K562 (cell line): ENCODE measurements at regions not wholly inside any gene's neighbourhood (a gene's known extent, or its start where the extent isn't known, plus 50 kb on each side); places are given as distances from the start of the nearest gene placed in this dataset.

ENCODE experiments used
- ATAC-seq: fragments of 200-7000 bp; cut with Tn5 transposase; 3 replicates; pipeline ENCODE4 v1.9.1; 2020; ENCODE audit warnings: moderate library complexity
- BruUV-seq: library from RNA; stranded (reverse); fragments of 400-500 nt; replicated peaks from 2 replicates; lab custom pipeline; 2021; lab: Mats Ljungman, UMichigan
- CTCF ChIA-PET: fragments of 300-600 bp; formaldehyde crosslinking; extraction: SDS; loops from one replicate; lab custom pipeline; 2021; ENCODE audit warnings: low intra/inter-chr PET ratio; lab: Yijun Ruan, JAX
- POLR2A ChIA-PET: fragments of 300-600, 350-650 bp; sonication (Branson Sonifier 250); formaldehyde crosslinking; extraction: SDS; loops from one replicate; lab custom pipeline; 2021; ENCODE audit warnings: antibody characterized with exemption, inconsistent platforms; lab: Yijun Ruan, JAX
- DNase-seq, 4 experiments: peaks; one replicate each; pipeline versions ENCODE4 v3.0.0 to v3.0.0-alpha.2; 2011 to 2018; ENCODE audit warnings: low spot score in 3 of 4, mixed read lengths in 3 of 4; ENCODE audit errors: extremely low read depth in 1 of 4
- FAIRE-seq: peaks from 2 replicates; lab custom pipeline; 2011; peaks lifted over from hg19 to GRCh38; lab: Jason Lieb, UNC
- H2AFZ ChIP-seq: 2 replicates; pipeline ENCODE4 v1.6.0; 2011; ENCODE audit warnings: low read depth, low read length, control low read depth, inconsistent platforms
- H3K27ac ChIP-seq: fragments of 200-600 bp; 3 replicates; pipeline ENCODE4 v1.8.0; 2011; ENCODE audit warnings: low read depth, mild to moderate bottlenecking, control low read depth, inconsistent platforms, low read length, moderate library complexity, mixed read lengths; ENCODE audit errors: extremely low read depth
- H3K27me3 ChIP-seq, 2 experiments: fragments of 300-600 bp in 1 of 2; 2 replicates in 1 of 2; 3 replicates in 1 of 2; pipeline versions ENCODE4 v1.6.0 to v1.8.0; 2011; ENCODE audit warnings: inconsistent platforms in 2 of 2, low read length in 2 of 2, mild to moderate bottlenecking in 1 of 2, mixed read lengths in 1 of 2, moderate library complexity in 1 of 2; ENCODE audit not compliant: control insufficient read depth in 2 of 2, insufficient read depth in 2 of 2
- H3K36me3 ChIP-seq: fragments of 300-600 bp; 3 replicates; pipeline ENCODE4 v1.8.0; 2011; ENCODE audit warnings: mild to moderate bottlenecking, low read length, inconsistent platforms; ENCODE audit not compliant: control insufficient read depth, insufficient read depth
- H3K4me1 ChIP-seq, 2 experiments: fragments of 200-600 bp in 1 of 2; replicated peaks in 1 of 2; 2 replicates in 1 of 2; 3 replicates in 1 of 2; pipeline versions ENCODE4 v1.5.1 to v1.8.0; 2011; ENCODE audit warnings: inconsistent platforms in 2 of 2, low read length in 2 of 2, mild to moderate bottlenecking in 1 of 2, mixed read lengths in 1 of 2, moderate library complexity in 1 of 2; ENCODE audit not compliant: control insufficient read depth in 2 of 2, insufficient read depth in 2 of 2
- H3K4me2 ChIP-seq: 2 replicates; pipeline ENCODE4 v1.6.1; 2011; ENCODE audit warnings: low read length, control low read depth, inconsistent platforms, mixed read lengths; ENCODE audit not compliant: insufficient read depth
- H3K4me3 ChIP-seq: fragments of 200-600 bp; sonication (generic), shearing (Covaris generic); 2 replicates; pipeline ENCODE4 v1.5.1; 2016; ENCODE audit warnings: control low read depth, inconsistent platforms
- H3K79me2 ChIP-seq: fragments of 200-600 bp; 3 replicates; pipeline ENCODE4 v1.8.0; 2011; ENCODE audit warnings: low read length, inconsistent platforms; ENCODE audit not compliant: control insufficient read depth, insufficient read depth
- H3K9ac ChIP-seq, 2 experiments: 2 replicates each; pipeline versions ENCODE4 v1.6.0 to v1.6.1; 2011; ENCODE audit warnings: low read depth in 2 of 2, low read length in 2 of 2, control low read depth in 1 of 2, inconsistent platforms in 1 of 2, mild to moderate bottlenecking in 1 of 2, mixed read lengths in 1 of 2; ENCODE audit not compliant: insufficient read depth in 1 of 2
- H3K9me1 ChIP-seq: one replicate; pipeline ENCODE4 v1.6.0; 2011; ENCODE audit warnings: inconsistent platforms, mild to moderate bottlenecking, low read length, moderate library complexity; ENCODE audit not compliant: control insufficient read depth, insufficient read depth
- H3K9me3 ChIP-seq: replicated peaks from 2 replicates; pipeline ENCODE4 v1.5.1; 2011; ENCODE audit warnings: low read depth, low read length, inconsistent platforms; ENCODE audit not compliant: control insufficient read depth, insufficient read depth
- H4K20me1 ChIP-seq: replicated peaks from 2 replicates; pipeline ENCODE4 v1.6.1; 2011; ENCODE audit warnings: low read length, inconsistent platforms, mixed read lengths; ENCODE audit not compliant: control insufficient read depth, insufficient read depth
- BHLHE40 ChIP-seq: IDR thresholded peaks from 2 replicates; pipeline ENCODE4 v1.6.1; 2011; ENCODE audit warnings: low read length, improper control_type of control experiment
- L3MBTL2 ChIP-seq: fragments of 450-650 bp; IDR thresholded peaks from 2 replicates; pipeline ENCODE4 v1.6.1; 2016; ENCODE audit warnings: mild to moderate bottlenecking, moderate library complexity
- MYC ChIP-seq, 2 experiments: fragments of 250-450 bp in 1 of 2; sonication (Bioruptor Pico) in 1 of 2; IDR thresholded peaks; 2 replicates each; pipeline versions ENCODE4 v1.5.1 to v1.6.1; 2012 to 2021; ENCODE audit warnings: low read depth in 2 of 2, borderline replicate concordance in 1 of 2, improper control_type of control experiment in 1 of 2, low read length in 1 of 2, mild to moderate bottlenecking in 1 of 2, moderate library complexity in 1 of 2
- NFXL1 ChIP-seq: fragments of 450-650 bp; formaldehyde crosslinking; IDR thresholded peaks from 2 replicates; pipeline ENCODE4 v1.4.0; 2021; ENCODE audit warnings: mild to moderate bottlenecking
- RAD21 ChIP-seq, 2 experiments: fragments of 250-450 bp in 1 of 2; fragments of 450-650 bp in 1 of 2; sonication (Bioruptor Pico) in 1 of 2; formaldehyde crosslinking in 1 of 2; IDR thresholded peaks in 1 of 2; conservative IDR thresholded peaks in 1 of 2; 2 replicates each; pipeline versions ENCODE4 v1.4.0 to v1.8.0; 2020 to 2022; ENCODE audit warnings: mild to moderate bottlenecking in 2 of 2, moderate library complexity in 1 of 2
- RAD51 ChIP-seq: fragments of 450-650 bp; IDR thresholded peaks from 2 replicates; pipeline ENCODE4 v1.7.1; 2016; ENCODE audit warnings: low read depth, mild to moderate bottlenecking, borderline replicate concordance
- SAP30 ChIP-seq: fragments of 200-600 bp; sonication (generic); IDR thresholded peaks from 2 replicates; pipeline ENCODE4 v1.6.1; 2012; ENCODE audit warnings: borderline replicate concordance, low read depth, mild to moderate bottlenecking, moderate library complexity, low read length, control low read depth, inconsistent platforms; ENCODE audit not compliant: insufficient read depth, poor library complexity, severe bottlenecking
- TEAD1 ChIP-seq, 2 experiments: fragments of 450-650 bp in 1 of 2; sonication (generic) in 1 of 2; formaldehyde crosslinking; IDR thresholded peaks; 2 replicates each; pipeline versions ENCODE4 v1.4.0 to v1.8.0; 2020 to 2022; ENCODE audit warnings: mild to moderate bottlenecking in 2 of 2, missing genetic modification reagents in 1 of 2
- WGBS: fragments of 100-300 bp; shearing (Covaris generic); methylation state at CpG from one replicate; pipeline ENCODE4 v1.1.6; 2016; ENCODE audit warnings: low coverage, mixed read lengths; ENCODE audit not compliant: insufficient coverage; ENCODE audit errors: missing lambda C conversion rate; 5-methylcytosine and 5-hydroxymethylcytosine counted together
- in situ Hi-C: fragments of 300-500 bp; cut with MboI; formaldehyde crosslinking; loops from 4 replicates; pipeline ENCODE4 v1.15.0; 2018; ENCODE audit warnings: inconsistent platforms, mixed read lengths
- intact Hi-C: fragments of 100-400 bp; cut with micrococcal nuclease; formaldehyde crosslinking; loops from 2 replicates; pipeline ENCODE4 v1.14.2; 2022
- TF ChIP-seq, protein P1 (sequence below): sonication (generic); formaldehyde crosslinking; IDR thresholded peaks from 2 replicates; pipeline ENCODE4 v1.5.0; 2020; ENCODE audit warnings: missing genetic modification reagents
- TF ChIP-seq, protein P2 (sequence below), 2 experiments: fragments of 450-650 bp; formaldehyde crosslinking in 1 of 2; IDR thresholded peaks; 2 replicates each; pipeline versions ENCODE4 v1.4.0 to v1.6.1; 2014 to 2020; ENCODE audit warnings: mild to moderate bottlenecking in 2 of 2, borderline replicate concordance in 1 of 2, low read depth in 1 of 2

DNA sequence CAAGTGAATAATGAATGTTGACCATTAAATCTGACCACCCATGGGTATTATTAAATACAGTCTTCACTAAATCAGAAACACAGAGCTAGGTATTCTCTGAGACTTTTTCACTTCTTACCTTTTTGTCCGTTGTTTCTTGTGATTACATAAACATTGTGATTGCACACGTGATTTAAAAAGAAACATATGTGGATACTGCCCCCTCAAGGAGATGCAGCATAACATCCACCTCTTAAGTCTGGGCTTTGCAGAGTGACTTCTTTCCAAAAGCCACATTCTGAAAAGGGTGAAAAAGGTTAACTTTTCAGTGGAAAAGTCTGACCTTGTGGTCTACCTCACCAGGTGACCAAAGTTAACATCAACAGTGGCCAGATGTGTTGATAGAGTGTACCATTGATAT, 185.5 kb upstream of the FAR2 start:
- no peaks in the 10 kb centered on the region for H3K9me1 ChIP-seq
- no TSS peak for BruUV-seq
- H3K79me2 ChIP-seq, result no peaks in the 10 kb centered on the region
- H3K27me3 ChIP-seq, result no peaks in the 10 kb centered on the region; a peak in 1 of 5 replicates
- H3K27ac ChIP-seq, result no peak overlapping the region
- no peak overlapping the region for H2AFZ ChIP-seq
- FAIRE-seq (no peak), ATAC-seq (peak; percentile 58; the same call in 2 of the 3 replicates), DNase-seq (peak in 1 of 4 experiments; percentile 14)
- H3K4me1 ChIP-seq, result no peaks in the 10 kb centered on the region
- ChIA-PET POLR2A (no interaction called here), CTCF (no interaction called here)
- intact Hi-C loops (no loop called here), in situ Hi-C loops (no loop called here)
- no peaks in the 10 kb centered on the region for H3K36me3 ChIP-seq
- no peak overlapping the region for H3K4me3 ChIP-seq
- no peak overlapping the region for H3K4me2 ChIP-seq
- H3K9me3 ChIP-seq, result no peaks in the 10 kb centered on the region
- H3K9ac ChIP-seq, result no peak overlapping the region
- H4K20me1 ChIP-seq, result no peaks in the 10 kb centered on the region
- WGBS, result 0% methylated on average over 2 of the region's 2 CpGs
- TF ChIP-seq RAD51 (peak; percentile 58; the same call in 1 of the 2 replicates), MYC (IDR thresholded peaks at IDR 0.05; ENCODE audit: low read depth, low read length) (peak; percentile 42; the same call in 1 of the 2 replicates), MYC (CRISPR knock-in tag; IDR thresholded peaks at IDR 0.05; ENCODE audit: borderline replicate concordance, low read depth) (no peak), L3MBTL2 (peak; percentile 5; the same call in 1 of the 2 replicates), SAP30 (no peak), TEAD1 (CRISPR knock-in tag; IDR thresholded peaks at IDR 0.05) (no peak), RAD21 (CRISPR knock-in tag; conservative IDR thresholded peaks at IDR 0.05 in 1 of 2, IDR thresholded peaks at IDR 0.05 in 1 of 2) (peak in 1 of 2 experiments; percentile 59; a peak in 3 of 4 replicates), NFXL1 (CRISPR knock-in tag) (no peak), BHLHE40 (peak; percentile 43; the same call in 1 of the 2 replicates)
- TF ChIP-seq, protein P1, sequence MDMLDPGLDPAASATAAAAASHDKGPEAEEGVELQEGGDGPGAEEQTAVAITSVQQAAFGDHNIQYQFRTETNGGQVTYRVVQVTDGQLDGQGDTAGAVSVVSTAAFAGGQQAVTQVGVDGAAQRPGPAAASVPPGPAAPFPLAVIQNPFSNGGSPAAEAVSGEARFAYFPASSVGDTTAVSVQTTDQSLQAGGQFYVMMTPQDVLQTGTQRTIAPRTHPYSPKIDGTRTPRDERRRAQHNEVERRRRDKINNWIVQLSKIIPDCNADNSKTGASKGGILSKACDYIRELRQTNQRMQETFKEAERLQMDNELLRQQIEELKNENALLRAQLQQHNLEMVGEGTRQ (CRISPR knock-in tag), result peak; percentile 63; the same call in 1 of the 2 replicates
- TF ChIP-seq, protein P2, sequence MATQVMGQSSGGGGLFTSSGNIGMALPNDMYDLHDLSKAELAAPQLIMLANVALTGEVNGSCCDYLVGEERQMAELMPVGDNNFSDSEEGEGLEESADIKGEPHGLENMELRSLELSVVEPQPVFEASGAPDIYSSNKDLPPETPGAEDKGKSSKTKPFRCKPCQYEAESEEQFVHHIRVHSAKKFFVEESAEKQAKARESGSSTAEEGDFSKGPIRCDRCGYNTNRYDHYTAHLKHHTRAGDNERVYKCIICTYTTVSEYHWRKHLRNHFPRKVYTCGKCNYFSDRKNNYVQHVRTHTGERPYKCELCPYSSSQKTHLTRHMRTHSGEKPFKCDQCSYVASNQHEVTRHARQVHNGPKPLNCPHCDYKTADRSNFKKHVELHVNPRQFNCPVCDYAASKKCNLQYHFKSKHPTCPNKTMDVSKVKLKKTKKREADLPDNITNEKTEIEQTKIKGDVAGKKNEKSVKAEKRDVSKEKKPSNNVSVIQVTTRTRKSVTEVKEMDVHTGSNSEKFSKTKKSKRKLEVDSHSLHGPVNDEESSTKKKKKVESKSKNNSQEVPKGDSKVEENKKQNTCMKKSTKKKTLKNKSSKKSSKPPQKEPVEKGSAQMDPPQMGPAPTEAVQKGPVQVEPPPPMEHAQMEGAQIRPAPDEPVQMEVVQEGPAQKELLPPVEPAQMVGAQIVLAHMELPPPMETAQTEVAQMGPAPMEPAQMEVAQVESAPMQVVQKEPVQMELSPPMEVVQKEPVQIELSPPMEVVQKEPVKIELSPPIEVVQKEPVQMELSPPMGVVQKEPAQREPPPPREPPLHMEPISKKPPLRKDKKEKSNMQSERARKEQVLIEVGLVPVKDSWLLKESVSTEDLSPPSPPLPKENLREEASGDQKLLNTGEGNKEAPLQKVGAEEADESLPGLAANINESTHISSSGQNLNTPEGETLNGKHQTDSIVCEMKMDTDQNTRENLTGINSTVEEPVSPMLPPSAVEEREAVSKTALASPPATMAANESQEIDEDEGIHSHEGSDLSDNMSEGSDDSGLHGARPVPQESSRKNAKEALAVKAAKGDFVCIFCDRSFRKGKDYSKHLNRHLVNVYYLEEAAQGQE (IDR thresholded peaks at IDR 0.05; ENCODE audit: borderline replicate concordance), result peak; percentile 25; the same call in 1 of the 2 replicates
- TF ChIP-seq, protein P2 (CRISPR knock-in tag; IDR thresholded peaks at IDR 0.05; ENCODE audit: low read depth), result no peak
